H1 (cell line): ENCODE measurements at regions not wholly inside any gene's neighbourhood (a gene's known extent, or its start where the extent isn't known, plus 50 kb on each side); places are given as distances from the start of the nearest gene placed in this dataset.

ENCODE experiments used
- EGR1 ChIP-seq: IDR thresholded peaks from 2 replicates; pipeline ENCODE4 v1.6.1; 2011; ENCODE audit warnings: low read depth, low read length, borderline replicate concordance
- JUN ChIP-seq: IDR thresholded peaks from 2 replicates; pipeline ENCODE4 v1.6.1; 2011; ENCODE audit warnings: low read depth, mild to moderate bottlenecking, improper control_type of control experiment, low read length
- POU5F1 ChIP-seq: IDR thresholded peaks from 2 replicates; pipeline ENCODE4 v1.6.1; 2011; ENCODE audit warnings: low read depth, mild to moderate bottlenecking, low read length, moderate library complexity
- RAD21 ChIP-seq, 2 experiments: IDR thresholded peaks in 1 of 2; conservative IDR thresholded peaks in 1 of 2; 2 replicates each; pipeline ENCODE4 v1.6.1; 2011; ENCODE audit warnings: low read depth in 2 of 2, low read length in 2 of 2, improper control_type of control experiment in 1 of 2, inconsistent platforms in 1 of 2, mild to moderate bottlenecking in 1 of 2, moderate library complexity in 1 of 2
- RXRA ChIP-seq: IDR thresholded peaks from 2 replicates; pipeline ENCODE4 v1.6.1; 2011; ENCODE audit warnings: low read depth, mild to moderate bottlenecking, low read length, moderate library complexity; ENCODE audit not compliant: insufficient read depth
- SRF ChIP-seq: IDR thresholded peaks from 2 replicates; pipeline ENCODE4 v1.6.1; 2011; ENCODE audit warnings: mild to moderate bottlenecking, low read depth, low read length, moderate library complexity
- SUZ12 ChIP-seq: fragments of 200-600 bp; sonication (generic); IDR thresholded peaks from 2 replicates; pipeline ENCODE4 v1.6.1; 2012; ENCODE audit warnings: mild to moderate bottlenecking, inconsistent platforms, low read length, moderate library complexity, mixed read lengths

GRCh38 chr10:9825491-9826018 is 1192.1 kb upstream of the CELF2 start (continued):
- no peak for TF ChIP-seq SRF
- TF ChIP-seq RXRA, result no peak
- no peak for TF ChIP-seq POU5F1
- no peak for TF ChIP-seq JUN
- TF ChIP-seq RAD21 (IDR thresholded peaks at IDR 0.05 in 1 of 2, conservative IDR thresholded peaks at IDR 0.05 in 1 of 2; ENCODE audit: low read depth in 2 of 2, low read length in 2 of 2), result no peak
- no peak for TF ChIP-seq SUZ12
- no peak for TF ChIP-seq EGR1
